ENCODE measurements at regions not wholly inside any gene's neighbourhood (a gene's known extent, or its start where the extent isn't known, plus 50 kb on each side); places are given as distances from the start of the nearest gene placed in this dataset.
"Not testable (repeated sequence)": the region's sequence is repeated elsewhere in the genome, so short reads cannot be mapped to it uniquely, and the experiment has no call there.

- in situ Hi-C loops (cut with HindIII; ENCODE audit: low pct_unique_long_range_greater_than_20kb, low sequenced_read_pairs) = no loop called here
- peak; percentile 26 for DNase-seq (ENCODE audit: low read depth, low spot score)
Measured at GRCh38 chr3:164451072-164451910, 627.0 kb downstream of the SI start.

DNA sequence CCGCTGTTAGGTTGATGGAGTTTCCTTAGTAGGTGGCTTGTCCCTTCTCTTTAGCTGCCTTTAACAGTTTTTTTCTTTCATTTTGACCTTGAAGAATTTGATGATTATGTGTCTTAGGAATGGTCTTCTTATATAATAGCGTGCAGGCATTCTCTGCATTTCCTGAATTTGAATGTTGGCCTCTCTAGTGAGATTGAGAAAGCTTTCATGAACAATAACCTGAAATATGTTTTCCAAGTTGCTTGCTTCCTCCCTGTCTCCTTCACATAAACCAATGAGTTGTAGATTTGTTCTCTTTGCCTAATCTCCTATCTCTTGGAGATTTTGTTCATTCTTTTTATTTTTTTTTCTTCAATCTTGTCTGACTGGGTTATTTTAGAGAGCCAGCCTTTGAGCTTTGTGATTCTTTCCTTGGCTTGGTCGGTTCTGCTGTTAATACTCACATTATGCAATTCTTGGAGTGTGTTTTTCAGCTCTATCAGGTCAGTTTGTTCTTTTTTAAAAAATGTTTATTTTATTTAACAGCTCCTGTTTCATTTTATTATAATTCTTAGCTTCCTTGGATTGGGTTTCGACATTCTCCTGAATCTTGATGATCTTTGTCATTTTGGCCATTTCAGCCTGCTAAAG is 627.9 kb downstream of the SI start:
- in situ Hi-C loops (cut with HindIII; ENCODE audit: low pct_unique_long_range_greater_than_20kb, low sequenced_read_pairs) = no loop called here
- no peak for DNase-seq (ENCODE audit: low read depth, low spot score)

- DNase-seq (ENCODE audit: low read depth, low spot score) = no peak
- in situ Hi-C loops (cut with HindIII; ENCODE audit: low pct_unique_long_range_greater_than_20kb, low sequenced_read_pairs) = no loop called here
Measured at GRCh38 chr3:164419220-164419619, 659.1 kb downstream of the SI start.

GRCh38 chr3:164418414-164418813 is 659.9 kb downstream of the SI start:
- DNase-seq (ENCODE audit: low read depth, low spot score) = no peak
- in situ Hi-C loops (cut with HindIII; ENCODE audit: low pct_unique_long_range_greater_than_20kb, low sequenced_read_pairs) = no loop called here

DNA sequence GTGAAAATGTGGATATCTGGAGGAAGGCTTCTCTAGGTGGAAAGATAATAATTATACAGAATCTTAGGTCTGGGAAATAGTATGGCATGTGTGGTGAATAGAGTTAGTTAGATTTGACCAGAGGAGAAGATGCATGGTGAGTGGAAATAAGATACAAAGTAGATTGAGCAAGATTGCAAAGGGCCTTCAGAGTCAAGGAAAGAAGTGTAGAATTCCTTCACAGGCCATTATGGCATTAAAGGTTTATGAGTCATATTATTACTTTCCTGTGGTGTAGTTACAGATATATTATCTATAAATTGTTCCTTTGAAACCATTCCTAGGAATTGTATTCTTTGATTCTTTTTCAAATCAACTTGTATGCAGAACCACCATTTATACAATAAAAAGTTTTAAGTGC is 660.3 kb downstream of the SI start:
- no peak for DNase-seq (ENCODE audit: low read depth, low spot score)
- in situ Hi-C loops (cut with HindIII; ENCODE audit: low pct_unique_long_range_greater_than_20kb, low sequenced_read_pairs) = no loop called here

- no peak for DNase-seq (ENCODE audit: low read depth, low spot score)
- in situ Hi-C loops (cut with HindIII; ENCODE audit: low pct_unique_long_range_greater_than_20kb, low sequenced_read_pairs) = no loop called here
Measured at GRCh38 chr3:164416491-164417222, 661.6 kb downstream of the SI start.

GRCh38 chr3:164408326-164408725 is 670.0 kb downstream of the SI start:
- in situ Hi-C loops (cut with HindIII; ENCODE audit: low pct_unique_long_range_greater_than_20kb, low sequenced_read_pairs) = no loop called here
- DNase-seq (ENCODE audit: low read depth, low spot score) = no peak

DNA sequence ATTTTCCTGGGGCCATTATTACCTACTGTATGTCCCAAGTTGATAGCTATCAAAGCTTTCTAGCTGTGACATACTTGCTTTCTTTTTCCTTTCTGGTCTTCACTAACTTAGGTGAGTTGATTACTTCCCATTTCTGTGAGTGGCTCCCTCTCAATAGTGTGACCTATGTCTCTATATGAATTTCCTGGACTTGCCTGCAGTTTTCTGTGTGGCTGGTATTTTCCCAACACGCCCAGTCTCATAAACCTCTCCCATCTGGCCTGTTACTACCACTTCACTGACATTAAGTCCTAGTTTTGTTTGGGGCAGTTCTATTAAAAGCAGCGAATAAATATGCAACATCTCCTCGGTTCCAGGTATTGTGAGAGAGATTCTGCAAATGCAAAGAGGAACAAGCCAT is 671.2 kb downstream of the SI start:
- in situ Hi-C loops (cut with HindIII; ENCODE audit: low pct_unique_long_range_greater_than_20kb, low sequenced_read_pairs) = no loop called here
- no peak for DNase-seq (ENCODE audit: low read depth, low spot score)

DNA sequence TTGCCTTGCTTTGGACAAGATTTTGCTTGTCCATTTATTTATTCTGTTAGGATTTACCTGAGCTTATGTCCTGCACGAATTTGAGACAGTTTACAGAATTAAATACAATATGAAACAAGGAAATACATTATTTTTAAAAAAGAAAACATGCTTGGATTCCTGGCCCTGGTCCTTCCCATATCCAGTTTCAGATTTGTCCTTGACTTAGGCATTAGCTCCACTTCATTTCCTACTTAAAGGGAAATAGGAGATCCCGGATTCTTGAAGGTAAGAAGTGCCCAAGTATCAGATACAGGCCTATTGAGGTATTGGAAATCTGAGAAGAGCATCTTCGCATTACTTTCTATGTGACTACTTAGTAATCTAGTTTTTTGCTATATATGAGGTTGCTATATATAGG is 672.0 kb downstream of the SI start:
- no peak for DNase-seq (ENCODE audit: low read depth, low spot score)
- in situ Hi-C loops (cut with HindIII; ENCODE audit: low pct_unique_long_range_greater_than_20kb, low sequenced_read_pairs) = no loop called here

- in situ Hi-C loops (cut with HindIII; ENCODE audit: low pct_unique_long_range_greater_than_20kb, low sequenced_read_pairs) = no loop called here
- DNase-seq (ENCODE audit: low read depth, low spot score) = no peak
Measured at GRCh38 chr3:164401923-164402322, 676.4 kb downstream of the SI start.

GRCh38 chr3:164401440-164401839 is 676.9 kb downstream of the SI start:
- in situ Hi-C loops (cut with HindIII; ENCODE audit: low pct_unique_long_range_greater_than_20kb, low sequenced_read_pairs); DNase-seq (ENCODE audit: low read depth, low spot score): not testable (repeated sequence)

GRCh38 chr3:164397462-164397861 is 680.8 kb downstream of the SI start:
- DNase-seq (ENCODE audit: low read depth, low spot score) = no peak
- in situ Hi-C loops (cut with HindIII; ENCODE audit: low pct_unique_long_range_greater_than_20kb, low sequenced_read_pairs) = no loop called here

DNA sequence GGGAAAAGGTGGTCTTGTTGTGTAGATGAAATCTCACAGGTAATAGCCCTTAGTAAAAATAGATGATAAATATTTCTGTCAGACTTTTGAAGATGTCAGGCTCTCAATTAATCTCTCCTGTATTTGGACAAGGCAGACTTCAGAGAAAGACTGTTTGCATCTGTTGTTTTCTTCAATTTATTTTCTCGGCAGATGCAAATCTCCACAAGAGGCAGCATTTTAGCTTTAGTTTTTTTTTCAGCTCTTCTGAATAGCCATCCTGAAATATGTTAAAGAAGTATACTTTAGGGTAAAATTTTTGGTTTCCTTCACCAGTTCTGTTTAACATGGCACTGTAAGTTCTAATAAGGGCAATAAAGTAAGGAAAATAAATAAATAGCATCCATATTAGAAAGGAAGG is 685.1 kb downstream of the SI start:
- DNase-seq (ENCODE audit: low read depth, low spot score) = no peak
- in situ Hi-C loops (cut with HindIII; ENCODE audit: low pct_unique_long_range_greater_than_20kb, low sequenced_read_pairs) = no loop called here

DNA sequence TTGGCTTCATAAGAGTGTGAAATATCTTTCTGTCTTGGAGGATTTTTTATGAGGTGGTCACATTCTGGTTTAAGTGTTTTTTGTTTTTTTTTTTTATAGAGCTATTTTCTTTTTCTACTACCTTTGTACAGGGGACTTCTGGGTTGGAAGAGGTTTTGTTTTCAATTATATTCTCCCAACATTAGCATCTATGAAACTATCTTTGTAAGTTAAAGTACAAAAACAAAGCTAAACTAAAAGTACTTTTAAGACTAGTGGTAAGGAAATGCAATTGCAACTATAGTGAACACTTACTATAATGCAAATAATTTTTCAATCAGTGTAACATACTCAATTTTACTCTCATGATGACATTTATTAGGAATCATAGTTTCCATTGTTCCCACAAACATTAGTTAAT is 688.2 kb downstream of the SI start:
- in situ Hi-C loops (cut with HindIII; ENCODE audit: low pct_unique_long_range_greater_than_20kb, low sequenced_read_pairs) = no loop called here
- DNase-seq (ENCODE audit: low read depth, low spot score) = no peak

DNA sequence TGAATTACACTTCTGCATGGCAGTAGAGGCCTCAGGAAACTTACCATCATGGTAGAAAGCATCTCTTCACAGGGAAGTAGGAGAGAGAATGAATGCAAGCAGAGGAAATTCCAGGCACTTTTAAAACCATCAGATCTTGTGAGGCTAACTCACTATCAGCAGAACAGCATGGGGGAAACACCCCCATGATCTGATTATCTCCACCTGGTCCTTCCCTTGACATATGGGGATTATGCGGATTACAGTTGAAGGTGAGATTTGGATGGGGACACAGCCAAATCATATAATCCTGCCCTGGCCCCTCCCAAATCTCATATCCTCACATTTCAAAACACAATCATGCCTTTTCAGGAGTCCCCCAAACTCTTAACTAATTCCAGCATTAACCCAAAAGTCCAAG is 691.1 kb downstream of the SI start:
- no peak for DNase-seq (ENCODE audit: low read depth, low spot score)
- in situ Hi-C loops (cut with HindIII; ENCODE audit: low pct_unique_long_range_greater_than_20kb, low sequenced_read_pairs) = no loop called here

- in situ Hi-C loops (cut with HindIII; ENCODE audit: low pct_unique_long_range_greater_than_20kb, low sequenced_read_pairs) = no loop called here
- DNase-seq (ENCODE audit: low read depth, low spot score) = no peak
Measured at GRCh38 chr3:164380156-164380555, 698.1 kb downstream of the SI start.

DNA sequence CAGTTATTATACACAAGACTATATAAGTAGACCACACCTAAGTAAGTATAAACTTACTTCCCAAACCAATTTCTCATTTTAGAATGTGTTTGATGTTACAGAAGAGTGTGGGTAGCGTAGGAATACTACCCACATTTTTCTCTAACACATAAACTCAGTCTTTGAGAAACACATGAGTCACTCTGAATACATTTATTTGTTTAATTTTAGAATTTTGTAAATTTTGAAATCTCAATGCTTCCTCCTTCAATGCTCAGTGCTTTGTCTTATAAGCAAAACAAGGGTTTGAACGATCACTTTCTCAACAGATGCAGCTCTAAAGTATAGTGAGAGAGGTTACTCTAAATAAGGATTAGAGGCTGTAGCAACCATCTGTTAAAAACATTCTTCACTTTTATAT is 700.8 kb downstream of the SI start:
- in situ Hi-C loops (cut with HindIII; ENCODE audit: low pct_unique_long_range_greater_than_20kb, low sequenced_read_pairs) = no loop called here
- DNase-seq (ENCODE audit: low read depth, low spot score) = no peak

- DNase-seq (ENCODE audit: low read depth, low spot score) = peak; percentile 41
- in situ Hi-C loops (cut with HindIII; ENCODE audit: low pct_unique_long_range_greater_than_20kb, low sequenced_read_pairs) = no loop called here
Measured at GRCh38 chr3:164375995-164376394, 702.3 kb downstream of the SI start.

- in situ Hi-C loops (cut with HindIII; ENCODE audit: low pct_unique_long_range_greater_than_20kb, low sequenced_read_pairs) = no loop called here
- no peak for DNase-seq (ENCODE audit: low read depth, low spot score)
Measured at GRCh38 chr3:164375538-164375937, 702.8 kb downstream of the SI start.

Data from SK-MEL-5 (cell line).